SK-N-SH treated with all-trans-retinoic acid at 6 μM for 48 hours (cell line): ENCODE measurements at regions not wholly inside any gene's neighbourhood (a gene's known extent, or its start where the extent isn't known, plus 50 kb on each side); places are given as distances from the start of the nearest gene placed in this dataset.

ENCODE experiments used
- ARNTL ChIP-seq: fragments of 450-650 bp; formaldehyde crosslinking; IDR thresholded peaks from 2 replicates; pipeline ENCODE4 v1.5.0; 2020; ENCODE audit warnings: low read depth, mild to moderate bottlenecking, moderate library complexity, borderline replicate concordance
- ISL1 ChIP-seq: fragments of 250-450 bp; sonication (Bioruptor Pico); IDR thresholded peaks from 2 replicates; pipeline ENCODE4 v2.1.2; 2022; ENCODE audit warnings: mild to moderate bottlenecking, moderate library complexity
- RARB ChIP-seq: fragments of 250-450 bp; sonication (Bioruptor Pico); IDR thresholded peaks from 2 replicates; pipeline ENCODE4 v1.8.0; 2021; ENCODE audit warnings: mild to moderate bottlenecking, moderate library complexity
- TCF4 ChIP-seq: fragments of 250-450 bp; sonication (Bioruptor Pico); IDR thresholded peaks from 2 replicates; pipeline ENCODE4 v1.8.0; 2021; ENCODE audit warnings: mild to moderate bottlenecking, moderate library complexity, borderline replicate concordance
- TOX ChIP-seq: fragments of 250-450 bp; sonication (Bioruptor Pico); IDR thresholded peaks from 2 replicates; pipeline ENCODE4 v1.8.0; 2021; ENCODE audit warnings: mild to moderate bottlenecking, moderate library complexity, borderline replicate concordance
- ZFP3 ChIP-seq: fragments of 250-450 bp; sonication (Bioruptor Pico); IDR thresholded peaks from 2 replicates; pipeline ENCODE4 v1.5.0; 2020; ENCODE audit warnings: mild to moderate bottlenecking, moderate library complexity
- ZFP30 ChIP-seq: fragments of 450-650 bp; formaldehyde crosslinking; IDR thresholded peaks from 2 replicates; pipeline ENCODE4 v1.5.0; 2022; ENCODE audit warnings: mild to moderate bottlenecking, moderate library complexity
- ZNF8 ChIP-seq: fragments of 450-650 bp; formaldehyde crosslinking; IDR thresholded peaks from 2 replicates; pipeline ENCODE4 v1.5.0; 2020; ENCODE audit warnings: mild to moderate bottlenecking, moderate library complexity

DNA sequence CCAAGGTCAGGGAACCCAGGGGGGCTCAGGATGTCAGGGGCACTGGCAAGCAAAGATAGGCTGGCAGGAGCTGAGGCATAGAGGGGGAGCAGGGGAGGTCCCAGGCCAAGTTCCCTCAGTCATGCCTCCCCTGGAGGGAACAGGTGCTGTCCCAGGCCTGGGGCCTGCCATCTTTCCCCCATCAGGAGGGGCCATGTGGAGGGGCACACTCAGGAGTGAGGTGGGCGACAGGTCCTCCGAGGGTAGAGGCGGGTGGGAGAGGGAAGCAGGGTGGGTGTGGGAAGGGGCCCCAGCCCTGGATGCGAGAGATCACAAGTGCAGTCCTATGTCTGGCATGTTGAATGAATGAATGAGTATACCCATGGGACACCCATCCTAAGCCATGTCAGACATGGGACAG lies 127.7 kb upstream of the GLI2 start:
- TF ChIP-seq ZFP3 (no peak), TCF4 (CRISPR knock-in tag) (no peak), ZNF8 (no peak), TOX (CRISPR knock-in tag) (no peak), ARNTL (CRISPR knock-in tag) (no peak), ISL1 (no peak), RARB (CRISPR knock-in tag) (no peak), ZFP30 (CRISPR knock-in tag) (no peak)
